ENCODE measurements at regions not wholly inside any gene's neighbourhood (a gene's known extent, or its start where the extent isn't known, plus 50 kb on each side); places are given as distances from the start of the nearest gene placed in this dataset.

DNA sequence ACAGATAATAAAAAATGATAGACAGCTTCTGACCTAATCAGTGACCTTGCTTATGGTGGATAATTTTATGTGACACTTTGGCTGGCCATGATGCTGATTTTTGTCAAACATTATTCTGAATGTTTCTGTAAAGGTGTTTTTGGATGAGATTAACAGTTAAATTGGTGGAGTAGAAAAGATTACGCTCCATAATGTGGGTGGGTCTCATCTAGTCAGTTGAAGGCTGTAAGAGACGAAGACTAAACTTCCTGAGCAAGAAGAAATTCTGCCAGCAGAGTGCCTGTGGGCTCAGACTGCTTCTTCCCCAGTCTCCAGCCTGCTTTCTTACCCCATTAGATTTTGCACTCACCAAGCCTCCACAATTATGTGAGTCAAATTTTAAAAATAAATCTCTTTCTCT, 214.9 kb upstream of the ITGA4 start:
- DNase-seq (no peak), ATAC-seq (no peak)
- no peaks in the 10 kb centered on the region for H3K27me3 ChIP-seq
- TF ChIP-seq, protein P1, sequence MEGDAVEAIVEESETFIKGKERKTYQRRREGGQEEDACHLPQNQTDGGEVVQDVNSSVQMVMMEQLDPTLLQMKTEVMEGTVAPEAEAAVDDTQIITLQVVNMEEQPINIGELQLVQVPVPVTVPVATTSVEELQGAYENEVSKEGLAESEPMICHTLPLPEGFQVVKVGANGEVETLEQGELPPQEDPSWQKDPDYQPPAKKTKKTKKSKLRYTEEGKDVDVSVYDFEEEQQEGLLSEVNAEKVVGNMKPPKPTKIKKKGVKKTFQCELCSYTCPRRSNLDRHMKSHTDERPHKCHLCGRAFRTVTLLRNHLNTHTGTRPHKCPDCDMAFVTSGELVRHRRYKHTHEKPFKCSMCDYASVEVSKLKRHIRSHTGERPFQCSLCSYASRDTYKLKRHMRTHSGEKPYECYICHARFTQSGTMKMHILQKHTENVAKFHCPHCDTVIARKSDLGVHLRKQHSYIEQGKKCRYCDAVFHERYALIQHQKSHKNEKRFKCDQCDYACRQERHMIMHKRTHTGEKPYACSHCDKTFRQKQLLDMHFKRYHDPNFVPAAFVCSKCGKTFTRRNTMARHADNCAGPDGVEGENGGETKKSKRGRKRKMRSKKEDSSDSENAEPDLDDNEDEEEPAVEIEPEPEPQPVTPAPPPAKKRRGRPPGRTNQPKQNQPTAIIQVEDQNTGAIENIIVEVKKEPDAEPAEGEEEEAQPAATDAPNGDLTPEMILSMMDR (IDR thresholded peaks at IDR 0.05): no peak
- H3K4me3 ChIP-seq: no peak overlapping the region
- no peaks in the 10 kb centered on the region for H3K9me3 ChIP-seq
- H3K27ac ChIP-seq: no peak overlapping the region
- intact Hi-C loops (cut with DNase I): no loop called here
- no peaks in the 10 kb centered on the region for H3K4me1 ChIP-seq
- H3K36me3 ChIP-seq: no peaks in the 10 kb centered on the region

DNA sequence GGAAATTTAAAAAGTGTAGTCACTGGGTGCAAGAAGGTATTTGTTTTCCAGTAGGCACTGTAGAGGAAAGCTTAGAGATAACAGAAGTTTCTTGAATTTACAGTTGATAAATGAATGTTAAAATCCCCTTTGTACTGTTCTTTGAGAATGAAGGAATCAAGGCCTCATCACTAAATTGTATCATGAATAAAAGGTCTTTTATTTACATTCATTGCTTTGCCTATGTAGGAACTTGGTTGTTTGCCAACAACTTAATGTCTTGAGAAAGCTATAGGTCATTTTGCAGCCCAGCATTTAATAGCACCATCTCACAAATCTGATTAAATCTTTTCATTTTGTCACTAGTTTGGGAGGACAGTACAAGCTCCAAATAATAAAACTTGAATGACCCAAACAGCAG, 213.9 kb upstream of the ITGA4 start:
- Histone ChIP-seq H3K4me1 (no peaks in the 10 kb centered on the region), H3K36me3 (no peaks in the 10 kb centered on the region), H3K4me3 (no peak overlapping the region), H3K27me3 (no peaks in the 10 kb centered on the region), H3K9me3 (no peaks in the 10 kb centered on the region), H3K27ac (no peak overlapping the region)
- ATAC-seq (no peak), DNase-seq (no peak)
- TF ChIP-seq, protein P1 (IDR thresholded peaks at IDR 0.05): no peak
- intact Hi-C loops (cut with DNase I): no loop called here

DNA sequence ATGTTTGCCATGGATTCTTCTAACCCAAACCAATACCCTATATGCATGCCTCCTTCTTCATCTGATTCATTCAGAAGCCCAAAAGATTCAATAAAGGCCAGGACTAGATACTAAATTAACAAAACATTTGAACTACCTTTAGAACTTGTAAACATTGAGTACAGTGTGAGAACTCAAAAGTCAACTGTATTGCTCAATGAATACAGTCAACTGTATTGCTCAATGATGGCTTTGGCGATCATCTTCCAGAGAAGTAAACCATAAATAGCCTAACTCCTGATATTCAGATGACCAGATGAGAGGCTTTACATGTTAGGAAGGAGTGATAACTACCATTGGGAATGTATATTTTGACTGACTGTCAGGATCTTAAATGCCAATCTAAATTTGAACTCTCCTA, 206.5 kb upstream of the ITGA4 start:
- intact Hi-C loops (cut with DNase I): no loop called here
- no peak overlapping the region for H3K4me3 ChIP-seq
- no peaks in the 10 kb centered on the region for H3K9me3 ChIP-seq
- DNase-seq: no peak
- ATAC-seq: no peak
- H3K4me1 ChIP-seq: no peaks in the 10 kb centered on the region
- H3K27ac ChIP-seq: no peak overlapping the region
- H3K36me3 ChIP-seq: no peaks in the 10 kb centered on the region
- TF ChIP-seq, protein P1 (IDR thresholded peaks at IDR 0.05): no peak
- no peaks in the 10 kb centered on the region for H3K27me3 ChIP-seq

DNA sequence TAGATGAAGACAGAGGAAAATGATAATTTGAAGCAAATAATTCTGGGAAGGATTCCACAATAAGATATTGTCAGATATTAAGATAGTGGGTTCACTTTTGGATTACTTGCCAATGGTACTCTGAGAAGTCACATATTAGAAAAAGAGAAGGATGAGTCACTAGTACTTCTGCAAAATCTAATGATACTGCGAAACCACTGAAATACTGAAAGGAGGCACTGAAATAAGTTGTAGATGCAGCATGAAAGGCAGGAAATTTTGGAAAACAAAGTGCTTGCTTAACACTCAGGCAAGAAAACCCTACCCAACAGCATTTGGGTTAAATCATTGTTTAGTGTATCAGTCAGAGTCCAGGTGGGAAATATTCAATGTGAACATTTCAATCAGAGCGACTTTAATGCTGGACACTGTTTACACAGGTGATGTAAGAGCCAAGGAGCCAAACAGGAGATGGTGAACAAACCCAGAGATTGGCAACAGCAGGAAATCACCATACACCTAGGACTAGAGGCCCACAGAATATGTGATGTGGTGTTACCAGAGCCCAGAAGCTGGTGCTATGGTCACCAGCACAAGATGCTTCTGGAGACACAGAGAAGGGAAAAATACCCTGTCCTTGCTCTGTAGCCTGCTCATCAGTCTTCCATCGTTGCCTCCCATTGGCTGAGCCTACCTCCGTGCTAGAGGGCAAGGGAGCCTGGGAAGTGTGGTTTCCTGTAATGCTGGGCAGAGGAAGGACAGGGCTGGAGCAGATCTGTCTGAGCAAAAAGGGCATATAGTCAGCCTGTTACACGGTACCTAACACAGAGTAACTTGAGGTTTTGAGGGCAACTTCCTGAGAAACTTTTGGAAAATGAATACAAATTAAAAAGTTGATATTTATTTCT, 204.7 kb upstream of the ITGA4 start:
- no peak overlapping the region for H3K4me3 ChIP-seq
- DNase-seq: no peak
- no peaks in the 10 kb centered on the region for H3K4me1 ChIP-seq
- intact Hi-C loops (cut with DNase I): no loop called here
- no peaks in the 10 kb centered on the region for H3K36me3 ChIP-seq
- ATAC-seq: peak; percentile 52
- H3K27ac ChIP-seq: no peak overlapping the region
- H3K27me3 ChIP-seq: no peaks in the 10 kb centered on the region
- TF ChIP-seq, protein P1 (IDR thresholded peaks at IDR 0.05): no peak
- H3K9me3 ChIP-seq: no peaks in the 10 kb centered on the region

DNA sequence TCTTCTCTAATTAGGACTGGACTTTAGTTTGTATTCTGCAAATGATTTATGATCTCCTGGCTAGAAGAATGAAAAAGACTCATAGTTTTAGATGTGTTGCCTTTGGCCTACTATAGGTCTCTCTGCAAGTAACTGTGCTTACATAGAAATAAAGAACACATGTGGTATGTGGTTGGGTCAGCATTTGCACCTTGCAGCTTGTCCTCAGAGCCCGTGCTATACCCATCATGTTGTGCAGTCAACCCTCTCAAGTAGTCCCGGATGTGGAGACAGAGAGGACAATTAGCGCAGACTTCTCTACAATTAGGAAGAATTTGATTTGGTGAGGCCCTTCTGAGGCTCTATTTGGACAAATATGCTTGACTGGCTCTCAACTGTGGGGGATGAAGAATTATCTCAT, 203.7 kb upstream of the ITGA4 start:
- intact Hi-C loops (cut with DNase I): no loop called here
- Histone ChIP-seq H3K4me3 (no peak overlapping the region), H3K4me1 (no peaks in the 10 kb centered on the region), H3K27me3 (no peaks in the 10 kb centered on the region), H3K27ac (no peak overlapping the region), H3K9me3 (no peaks in the 10 kb centered on the region), H3K36me3 (no peaks in the 10 kb centered on the region)
- TF ChIP-seq, protein P1 (IDR thresholded peaks at IDR 0.05): no peak
- ATAC-seq: peak; percentile 45
- DNase-seq: no peak

All from upper lobe of right lung (tissue), 1 donor.